ENCODE measurements at regions not wholly inside any gene's neighbourhood (a gene's known extent, or its start where the extent isn't known, plus 50 kb on each side); places are given as distances from the start of the nearest gene placed in this dataset.
A peak's percentile ranks its signal among the peaks of the same experiment; 100 is the strongest.

GRCh38 chr3:128559486-128560225 lies 66.7 kb upstream of the GATA2 start:
- no peak overlapping the region for H3K27ac ChIP-seq
- TF ChIP-seq CTCF (conservative IDR thresholded peaks at IDR 0.05) = no peak

- no peak for TF ChIP-seq CTCF (conservative IDR thresholded peaks at IDR 0.05)
- H3K27ac ChIP-seq = no peak overlapping the region
Measured at GRCh38 chr3:128557531-128558280, 64.7 kb upstream of the GATA2 start.

- no peak for TF ChIP-seq CTCF (conservative IDR thresholded peaks at IDR 0.05)
- H3K27ac ChIP-seq = no peak overlapping the region
Measured at GRCh38 chr3:128556907-128557306, 63.9 kb upstream of the GATA2 start.

GRCh38 chr3:128556384-128556783 lies 63.4 kb upstream of the GATA2 start:
- TF ChIP-seq CTCF (conservative IDR thresholded peaks at IDR 0.05) = no peak

GRCh38 chr3:128555841-128556240 lies 62.8 kb upstream of the GATA2 start:
- no peak for TF ChIP-seq CTCF (conservative IDR thresholded peaks at IDR 0.05)
- peak overlapping the region; percentile 49; the same call in 1 of the 2 replicates for H3K27ac ChIP-seq

More at GRCh38 chr3:128556384-128556783, 63.4 kb upstream of the GATA2 start:
- no peak overlapping the region for H3K27ac ChIP-seq

- H3K27ac ChIP-seq = peak overlapping the region; percentile 49; the same call in 1 of the 2 replicates
- TF ChIP-seq CTCF (conservative IDR thresholded peaks at IDR 0.05) = no peak
Measured at GRCh38 chr3:128555098-128555825, 62.3 kb upstream of the GATA2 start.
